MM.1S (cell line): ENCODE measurements at regions not wholly inside any gene's neighbourhood (a gene's known extent, or its start where the extent isn't known, plus 50 kb on each side); places are given as distances from the start of the nearest gene placed in this dataset.

Experiments used
- DNase-seq: peaks from one replicate; pipeline ENCODE4 v3.0.0-alpha.2; 2015
- H2AFZ ChIP-seq: fragments of 300-600 bp; sonication (generic); 2 replicates; pipeline ENCODE4 v1.6.0; 2016; ENCODE audit warnings: antibody characterized with exemption, low read length
- H3F3A ChIP-seq: fragments of 300-600 bp; sonication (generic); 2 replicates; pipeline ENCODE4 v1.6.1; 2016; ENCODE audit warnings: mild to moderate bottlenecking, antibody characterized with exemption, low read length, moderate library complexity, mixed read lengths; ENCODE audit not compliant: insufficient read depth
- H3K27ac ChIP-seq: fragments of 300-600 bp; sonication (generic); 2 replicates; pipeline ENCODE4 v1.5.1; 2016; ENCODE audit warnings: mild to moderate bottlenecking, low read length
- H3K27me3 ChIP-seq: fragments of 300-600 bp; sonication (generic); replicated peaks from 2 replicates; pipeline ENCODE4 v1.6.0; 2016; ENCODE audit warnings: low read length; ENCODE audit not compliant: insufficient read depth
- H3K36me3 ChIP-seq: fragments of 300-600 bp; sonication (generic); replicated peaks from 2 replicates; pipeline ENCODE4 v1.6.1; 2016; ENCODE audit warnings: mild to moderate bottlenecking, low read length, mixed read lengths; ENCODE audit not compliant: insufficient read depth
- H3K4me1 ChIP-seq: fragments of 300-600 bp; sonication (generic); 2 replicates; pipeline ENCODE4 v1.6.1; 2016; ENCODE audit warnings: low read length, mixed read lengths
- H3K4me2 ChIP-seq: fragments of 300-600 bp; sonication (generic); 2 replicates; pipeline ENCODE4 v1.6.0; 2016; ENCODE audit warnings: low read depth, low read length
- H3K4me3 ChIP-seq: fragments of 300-600 bp; sonication (generic); 2 replicates; pipeline ENCODE4 v1.5.1; 2016; ENCODE audit warnings: low read length, mixed read lengths
- H3K79me2 ChIP-seq: fragments of 300-600 bp; sonication (generic); 2 replicates; pipeline ENCODE4 v1.6.1; 2016; ENCODE audit warnings: mixed run types, low read length, mixed read lengths
- H3K9ac ChIP-seq: fragments of 300-600 bp; sonication (generic); 2 replicates; pipeline ENCODE4 v1.6.1; 2016; ENCODE audit warnings: low read length, mixed read lengths
- H3K9me2 ChIP-seq: fragments of 300-600 bp; sonication (generic); replicated peaks from 2 replicates; pipeline ENCODE4 v1.6.1; 2016; ENCODE audit warnings: mild to moderate bottlenecking, low read length, mixed read lengths; ENCODE audit not compliant: insufficient read depth
- H3K9me3 ChIP-seq: fragments of 300-600 bp; sonication (generic); replicated peaks from 2 replicates; pipeline ENCODE4 v1.6.1; 2016; ENCODE audit warnings: mild to moderate bottlenecking, low read length, mixed read lengths; ENCODE audit not compliant: insufficient read depth
- H4K20me1 ChIP-seq: fragments of 300-600 bp; sonication (generic); 2 replicates; pipeline ENCODE4 v1.6.1; 2016; ENCODE audit warnings: mild to moderate bottlenecking, low read length, moderate library complexity, mixed read lengths; ENCODE audit not compliant: insufficient read depth
- EZH2 ChIP-seq: fragments of 300-600 bp; sonication (generic); optimal IDR thresholded peaks from 2 replicates; pipeline ENCODE3; 2017; ENCODE audit warnings: low read depth, mild to moderate bottlenecking, antibody characterized with exemption, low read length, mixed read lengths
- EZH2phosphoT487 ChIP-seq: fragments of 300-600 bp; sonication (generic); IDR thresholded peaks from 2 replicates; pipeline ENCODE4 v1.6.1; 2018; ENCODE audit warnings: antibody characterized with exemption, low read length
- TF ChIP-seq, protein P1 (sequence below): fragments of 300-600 bp; sonication (generic); IDR thresholded peaks from 2 replicates; pipeline ENCODE4 v1.5.1; 2016; ENCODE audit warnings: antibody characterized with exemption, low read length, mixed read lengths

DNA sequence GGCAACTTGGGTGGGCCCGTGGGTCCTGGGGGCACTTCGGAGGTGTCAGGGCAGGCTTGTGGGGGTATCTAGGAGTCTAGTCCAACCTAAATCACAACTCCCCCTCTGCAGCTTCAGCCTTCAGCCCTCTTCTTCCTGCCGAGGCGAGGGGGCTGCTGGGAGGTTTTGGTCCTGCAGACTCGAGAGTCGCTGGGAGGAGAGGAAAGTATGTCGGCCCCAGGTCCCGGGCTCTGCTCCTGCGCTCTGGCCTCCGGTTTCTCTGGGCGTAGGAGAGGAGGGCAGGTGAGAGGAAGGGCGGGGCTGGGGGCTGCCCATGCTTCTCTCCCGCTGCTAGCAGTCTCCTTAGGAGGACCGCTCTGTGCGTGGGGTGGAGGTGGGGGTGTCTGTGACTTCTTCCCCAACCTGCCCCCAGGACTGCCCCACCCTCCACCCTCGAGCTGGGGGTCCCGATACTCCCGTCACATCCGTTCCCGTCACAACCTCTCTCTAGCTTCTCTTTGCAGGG is 139.8 kb upstream of the COL5A1 start:
- Histone ChIP-seq H3K4me2 (no peak overlapping the region), H3K36me3 (no peaks in the 10 kb centered on the region), H3K27ac (no peak overlapping the region), H4K20me1 (no peaks in the 10 kb centered on the region), H3K4me3 (no peak overlapping the region), H3F3A (no peaks in the 10 kb centered on the region), H3K4me1 (no peaks in the 10 kb centered on the region), H3K9me3 (no peaks in the 10 kb centered on the region), H3K27me3 (peaks cover 90% of the 10 kb centered on the region), H3K9me2 (no peaks in the 10 kb centered on the region), H2AFZ (no peak overlapping the region), H3K79me2 (no peaks in the 10 kb centered on the region), H3K9ac (no peak overlapping the region)
- no peak for DNase-seq
- TF ChIP-seq, protein P1, sequence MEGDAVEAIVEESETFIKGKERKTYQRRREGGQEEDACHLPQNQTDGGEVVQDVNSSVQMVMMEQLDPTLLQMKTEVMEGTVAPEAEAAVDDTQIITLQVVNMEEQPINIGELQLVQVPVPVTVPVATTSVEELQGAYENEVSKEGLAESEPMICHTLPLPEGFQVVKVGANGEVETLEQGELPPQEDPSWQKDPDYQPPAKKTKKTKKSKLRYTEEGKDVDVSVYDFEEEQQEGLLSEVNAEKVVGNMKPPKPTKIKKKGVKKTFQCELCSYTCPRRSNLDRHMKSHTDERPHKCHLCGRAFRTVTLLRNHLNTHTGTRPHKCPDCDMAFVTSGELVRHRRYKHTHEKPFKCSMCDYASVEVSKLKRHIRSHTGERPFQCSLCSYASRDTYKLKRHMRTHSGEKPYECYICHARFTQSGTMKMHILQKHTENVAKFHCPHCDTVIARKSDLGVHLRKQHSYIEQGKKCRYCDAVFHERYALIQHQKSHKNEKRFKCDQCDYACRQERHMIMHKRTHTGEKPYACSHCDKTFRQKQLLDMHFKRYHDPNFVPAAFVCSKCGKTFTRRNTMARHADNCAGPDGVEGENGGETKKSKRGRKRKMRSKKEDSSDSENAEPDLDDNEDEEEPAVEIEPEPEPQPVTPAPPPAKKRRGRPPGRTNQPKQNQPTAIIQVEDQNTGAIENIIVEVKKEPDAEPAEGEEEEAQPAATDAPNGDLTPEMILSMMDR, result no peak
- TF ChIP-seq EZH2phosphoT487 (no peak), EZH2 (no peak)

DNA sequence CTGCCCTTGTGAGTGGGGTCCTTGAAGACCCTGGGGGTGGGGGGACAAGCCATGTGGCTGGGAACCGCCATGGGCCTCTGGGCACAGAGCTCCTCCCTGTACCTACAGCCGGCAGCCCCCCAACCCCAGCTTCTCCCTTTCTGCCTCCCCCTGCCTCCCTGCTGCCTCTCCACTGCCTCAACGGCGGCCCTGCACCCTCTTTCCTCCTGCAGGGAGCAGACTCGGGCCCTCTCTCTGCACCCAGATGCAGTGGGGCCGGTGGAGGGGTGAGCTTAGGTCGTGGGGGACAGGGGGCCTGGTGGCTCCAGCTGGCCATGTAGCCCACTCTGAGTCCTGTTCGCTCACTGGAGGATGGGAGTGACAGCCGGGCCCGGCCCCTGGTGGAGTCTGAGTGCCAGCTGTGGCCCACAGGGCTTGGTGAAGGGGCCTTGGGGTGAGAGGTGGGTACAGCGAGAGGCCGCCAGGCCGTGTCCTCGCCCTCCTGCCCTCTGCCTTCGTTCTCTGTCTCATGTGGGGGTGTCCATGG is 139.3 kb upstream of the COL5A1 start:
- no peaks in the 10 kb centered on the region for H3F3A ChIP-seq
- H3K27ac ChIP-seq, result no peak overlapping the region
- no peaks in the 10 kb centered on the region for H3K9me3 ChIP-seq
- H4K20me1 ChIP-seq, result no peaks in the 10 kb centered on the region
- no peak overlapping the region for H2AFZ ChIP-seq
- no peak for DNase-seq
- no peaks in the 10 kb centered on the region for H3K4me1 ChIP-seq
- no peak overlapping the region for H3K9ac ChIP-seq
- peaks cover 85% of the 10 kb centered on the region for H3K27me3 ChIP-seq
- no peaks in the 10 kb centered on the region for H3K36me3 ChIP-seq
- no peaks in the 10 kb centered on the region for H3K79me2 ChIP-seq
- TF ChIP-seq, protein P1, result no peak
- H3K4me3 ChIP-seq, result no peak overlapping the region
- H3K4me2 ChIP-seq, result no peak overlapping the region
- H3K9me2 ChIP-seq, result no peaks in the 10 kb centered on the region

DNA sequence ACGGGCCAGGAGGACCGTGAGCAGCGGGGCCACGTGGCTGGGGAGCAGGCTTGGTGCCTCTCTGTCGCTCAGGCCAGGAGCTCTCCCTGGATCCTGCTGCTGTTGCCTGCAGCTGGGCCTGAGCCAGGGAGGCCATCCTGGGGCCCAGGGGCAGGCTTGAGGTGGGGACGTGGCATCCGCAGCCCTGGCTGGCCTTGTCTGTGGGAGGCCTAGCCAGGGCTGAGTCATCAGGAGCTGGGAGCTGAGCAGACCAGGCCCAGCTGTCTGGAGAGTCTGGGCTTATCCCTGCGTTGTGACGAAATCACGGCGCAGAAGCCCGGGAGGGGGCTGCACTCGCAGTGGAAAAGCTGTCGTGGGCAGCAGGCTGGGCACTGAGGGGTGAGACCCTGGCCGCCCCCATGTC is 138.8 kb upstream of the COL5A1 start:
- Histone ChIP-seq H3K9me2 (no peaks in the 10 kb centered on the region), H3K27ac (no peak overlapping the region), H3K27me3 (peaks cover 80% of the 10 kb centered on the region), H3K36me3 (no peaks in the 10 kb centered on the region), H3K4me2 (no peak overlapping the region), H3K4me1 (no peaks in the 10 kb centered on the region), H3K9me3 (no peaks in the 10 kb centered on the region), H4K20me1 (no peaks in the 10 kb centered on the region), H3K4me3 (no peak overlapping the region), H2AFZ (no peak overlapping the region), H3K79me2 (no peaks in the 10 kb centered on the region), H3F3A (no peaks in the 10 kb centered on the region), H3K9ac (no peak overlapping the region)
- no peak for DNase-seq
- no peak for TF ChIP-seq EZH2phosphoT487
- TF ChIP-seq, protein P1, result no peak
- no peak for TF ChIP-seq EZH2
